Prostate gland (tissue), 2 donors: ENCODE measurements at regions not wholly inside any gene's neighbourhood (a gene's known extent, or its start where the extent isn't known, plus 50 kb on each side); places are given as distances from the start of the nearest gene placed in this dataset.
"Not testable (repeated sequence)": the region's sequence is repeated elsewhere in the genome, so short reads cannot be mapped to it uniquely, and the experiment has no call there.

ENCODE experiments used
- DNase-seq: peaks from one replicate; pipeline ENCODE4 v3.0.0-alpha.2; 2019; ENCODE audit warnings: low spot score
- H3K27ac ChIP-seq, 2 donors: fragments of 200-600 bp; sonication (generic); 2 replicates each; pipeline ENCODE4 v1.5.1; 2017 to 2019
- H3K27me3 ChIP-seq: fragments of 200-600 bp; sonication (generic); replicated peaks from 2 replicates; pipeline ENCODE4 v1.5.1; 2019; ENCODE audit not compliant: insufficient read depth
- H3K36me3 ChIP-seq, 2 donors: fragments of 200-600 bp; sonication (generic); 1 replicate in 1 of 2; 2 replicates in 1 of 2; pipeline versions ENCODE4 v1.5.1 to v1.8.1; 2017 to 2019
- H3K4me1 ChIP-seq: fragments of 200-600 bp; sonication (generic); replicated peaks from 2 replicates; pipeline ENCODE4 v1.5.1; 2019
- H3K4me3 ChIP-seq, 2 donors: fragments of 200-600 bp; sonication (generic); 2 replicates each; pipeline ENCODE4 v1.5.1; 2017 to 2019
- H3K9me3 ChIP-seq: fragments of 200-600 bp; sonication (generic); 2 replicates; pipeline ENCODE4 v1.5.1; 2017
- CTCF ChIP-seq, 4 experiments: fragments of 200-600 bp in 2 of 4; fragments of 450-650 bp in 2 of 4; sonication (generic) in 2 of 4; IDR thresholded peaks; 1 replicate in 3 of 4; 2 replicates in 1 of 4; pipeline ENCODE4 v1.5.1; 2016 to 2019; ENCODE audit warnings: antibody characterized with exemption in 4 of 4, mild to moderate bottlenecking in 2 of 4, moderate library complexity in 2 of 4
- POLR2A ChIP-seq: fragments of 450-650 bp; IDR thresholded peaks from one replicate; pipeline ENCODE4 v1.6.1; 2016; ENCODE audit warnings: antibody characterized with exemption, mild to moderate bottlenecking
- POLR2AphosphoS5 ChIP-seq: sonication (generic); formaldehyde crosslinking; IDR thresholded peaks from one replicate; pipeline ENCODE4 v1.6.1; 2017; ENCODE audit warnings: antibody characterized with exemption
- WGBS: methylation state at CpG from one replicate; pipeline ENCODE4 v1.1.5; 2018; 5-methylcytosine and 5-hydroxymethylcytosine counted together
- intact Hi-C: fragments of 100-400 bp; cut with DNase I; formaldehyde crosslinking; loops from one replicate; pipeline ENCODE4 v1.14.2; 2022

- Histone ChIP-seq H3K4me3 (no peak overlapping the region), H3K4me1 (no peaks in the 10 kb centered on the region), H3K36me3 (no peaks in the 10 kb centered on the region), H3K27ac (no peak overlapping the region), H3K9me3 (no peaks in the 10 kb centered on the region), H3K27me3 (no peaks in the 10 kb centered on the region)
- WGBS = 84% methylated on average over 2 of the region's 2 CpGs
- no peak for TF ChIP-seq POLR2A
- TF ChIP-seq POLR2AphosphoS5 = no peak
- TF ChIP-seq CTCF (IDR thresholded peaks at IDR 0.05) = no peak
- intact Hi-C loops = no loop called here
- no peak for DNase-seq
Observed at GRCh38 chrX:18034945-18035344, 173.8 kb upstream of the RAI2 start.

- no peaks in the 10 kb centered on the region for H3K36me3 ChIP-seq
- TF ChIP-seq POLR2A (no peak), POLR2AphosphoS5 (no peak), CTCF (IDR thresholded peaks at IDR 0.05) (no peak)
- no peaks in the 10 kb centered on the region for H3K27me3 ChIP-seq
- H3K9me3 ChIP-seq = no peaks in the 10 kb centered on the region
- DNase-seq = no peak
- intact Hi-C loops = no loop called here
- H3K4me3 ChIP-seq = no peak overlapping the region
- H3K4me1 ChIP-seq = no peaks in the 10 kb centered on the region
- WGBS = 77% methylated on average over 3 of the region's 3 CpGs
- no peak overlapping the region for H3K27ac ChIP-seq
Observed at GRCh38 chrX:18034504-18034903, 173.4 kb upstream of the RAI2 start.

GRCh38 chrX:18032486-18033221, 171.6 kb upstream of the RAI2 start:
- H3K4me3 ChIP-seq = no peak overlapping the region
- H3K27me3 ChIP-seq = no peaks in the 10 kb centered on the region
- no peaks in the 10 kb centered on the region for H3K36me3 ChIP-seq
- intact Hi-C loops = no loop called here
- H3K27ac ChIP-seq = no peak overlapping the region
- DNase-seq = no peak
- TF ChIP-seq POLR2A (no peak), POLR2AphosphoS5 (no peak), CTCF (IDR thresholded peaks at IDR 0.05) (no peak)
- 84% methylated on average over 3 of the region's 3 CpGs for WGBS
- H3K4me1 ChIP-seq = no peaks in the 10 kb centered on the region
- no peaks in the 10 kb centered on the region for H3K9me3 ChIP-seq

GRCh38 chrX:18031726-18032375, 170.8 kb upstream of the RAI2 start:
- DNase-seq = no peak
- H3K36me3 ChIP-seq = no peaks in the 10 kb centered on the region
- H3K27me3 ChIP-seq = no peaks in the 10 kb centered on the region
- H3K4me1 ChIP-seq = no peaks in the 10 kb centered on the region
- TF ChIP-seq POLR2A = no peak
- no peak for TF ChIP-seq CTCF (IDR thresholded peaks at IDR 0.05)
- TF ChIP-seq POLR2AphosphoS5 = no peak
- no peak overlapping the region for H3K4me3 ChIP-seq
- WGBS = 91% methylated on average over 7 of the region's 7 CpGs
- intact Hi-C loops = no loop called here
- no peak overlapping the region for H3K27ac ChIP-seq
- H3K9me3 ChIP-seq = no peaks in the 10 kb centered on the region

- H3K9me3 ChIP-seq, DNase-seq, H3K4me1 ChIP-seq, H3K27me3 ChIP-seq, H3K4me3 ChIP-seq, intact Hi-C loops, H3K27ac ChIP-seq, H3K36me3 ChIP-seq: not testable (repeated sequence)
- 70% methylated on average over 1 of the region's 1 CpG for WGBS
Observed at GRCh38 chrX:18030656-18031055, 169.6 kb upstream of the RAI2 start.
